DND-41 (cell line): ENCODE measurements at regions not wholly inside any gene's neighbourhood (a gene's known extent, or its start where the extent isn't known, plus 50 kb on each side); places are given as distances from the start of the nearest gene placed in this dataset.

ENCODE experiments used
- ATAC-seq: fragments of 200-7000 bp; cut with Tn5 transposase; 3 replicates; pipeline ENCODE4 v1.9.1; 2021; ENCODE audit warnings: low read depth; ENCODE audit not compliant: insufficient read depth
- DNase-seq: peaks from one replicate; pipeline ENCODE4 v3.0.0-alpha.2; 2020
- H2AFZ ChIP-seq: 2 replicates; pipeline ENCODE4 v1.6.0; 2012; ENCODE audit warnings: low read depth, low read length
- H3K27ac ChIP-seq: 2 replicates; pipeline ENCODE4 v1.5.1; 2012; ENCODE audit warnings: low read length, inconsistent platforms
- H3K27me3 ChIP-seq: fragments of 200-600 bp; sonication (generic); 2 replicates; pipeline ENCODE4 v1.6.0; 2012; ENCODE audit warnings: low read length, mild to moderate bottlenecking, inconsistent platforms; ENCODE audit not compliant: insufficient read depth, poor library complexity
- H3K36me3 ChIP-seq: 2 replicates; pipeline ENCODE4 v1.5.1; 2012; ENCODE audit warnings: low read length, inconsistent platforms; ENCODE audit not compliant: insufficient read depth
- H3K4me1 ChIP-seq: 2 replicates; pipeline ENCODE4 v1.5.1; 2012; ENCODE audit warnings: mild to moderate bottlenecking, low read length; ENCODE audit not compliant: insufficient read depth
- H3K4me2 ChIP-seq: 2 replicates; pipeline ENCODE4 v1.6.0; 2012; ENCODE audit warnings: mild to moderate bottlenecking, moderate library complexity, low read length, inconsistent platforms; ENCODE audit not compliant: insufficient read depth
- H3K4me3 ChIP-seq, 2 experiments: fragments of 200-600 bp in 1 of 2; shearing (Covaris generic) in 1 of 2; 2 replicates each; pipeline ENCODE4 v1.5.1; 2012 to 2016; ENCODE audit warnings: inconsistent platforms in 2 of 2, low read length in 2 of 2, mild to moderate bottlenecking in 2 of 2, low read depth in 1 of 2, moderate library complexity in 1 of 2
- H3K79me2 ChIP-seq: 2 replicates; pipeline ENCODE4 v1.6.0; 2012; ENCODE audit warnings: low read length, inconsistent platforms; ENCODE audit not compliant: insufficient read depth
- H3K9ac ChIP-seq: 2 replicates; pipeline ENCODE4 v1.6.0; 2012; ENCODE audit warnings: low read depth, mild to moderate bottlenecking, inconsistent platforms, low read length, moderate library complexity
- H3K9me3 ChIP-seq: 2 replicates; pipeline ENCODE4 v1.5.1; 2012; ENCODE audit warnings: low read length, moderate library complexity, mild to moderate bottlenecking, inconsistent platforms; ENCODE audit not compliant: insufficient read depth, severe bottlenecking
- H4K20me1 ChIP-seq: 2 replicates; pipeline ENCODE4 v1.6.0; 2012; ENCODE audit warnings: low read length; ENCODE audit not compliant: insufficient read depth
- EZH2 ChIP-seq: IDR thresholded peaks from 3 replicates; pipeline ENCODE4 v1.6.1; 2012; ENCODE audit warnings: borderline replicate concordance, low read depth, mild to moderate bottlenecking, moderate library complexity, low read length, inconsistent platforms; ENCODE audit not compliant: severe bottlenecking
- TF ChIP-seq, protein P1 (sequence below): IDR thresholded peaks from 2 replicates; pipeline ENCODE4 v1.5.1; 2012; ENCODE audit warnings: borderline replicate concordance, low read length, moderate library complexity, mild to moderate bottlenecking; ENCODE audit not compliant: poor library complexity, severe bottlenecking; ENCODE audit errors: extremely low read depth

DNA sequence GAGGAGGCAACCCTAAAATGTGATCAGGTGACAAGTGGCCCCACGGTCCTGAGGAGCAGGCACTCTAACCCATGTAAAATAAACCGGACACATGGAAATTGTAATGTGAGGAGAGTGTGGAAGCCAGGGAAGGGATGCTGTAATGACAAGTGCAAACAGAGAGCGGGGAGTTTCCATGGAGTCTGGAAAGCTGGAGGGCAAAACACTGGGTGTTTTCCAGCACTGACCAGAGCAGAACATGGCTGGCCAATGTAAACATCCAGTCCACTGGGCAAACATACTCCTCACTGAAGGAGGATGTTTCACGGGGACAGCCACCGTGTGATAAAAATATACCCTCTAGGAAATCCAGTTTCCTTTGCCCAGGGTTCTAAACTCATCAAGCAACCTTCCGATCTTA is 219.0 kb upstream of the JARID2 start:
- Histone ChIP-seq H4K20me1 (no peaks in the 10 kb centered on the region), H3K27ac (no peak overlapping the region), H3K4me1 (no peaks in the 10 kb centered on the region), H3K4me2 (no peak overlapping the region), H3K4me3 (no peak overlapping the region), H3K79me2 (no peaks in the 10 kb centered on the region), H3K36me3 (no peaks in the 10 kb centered on the region), H3K27me3 (no peaks in the 10 kb centered on the region), H2AFZ (no peak overlapping the region), H3K9ac (no peak overlapping the region), H3K9me3 (no peaks in the 10 kb centered on the region)
- ATAC-seq (no peak), DNase-seq (no peak)
- TF ChIP-seq EZH2, result no peak
- TF ChIP-seq, protein P1, sequence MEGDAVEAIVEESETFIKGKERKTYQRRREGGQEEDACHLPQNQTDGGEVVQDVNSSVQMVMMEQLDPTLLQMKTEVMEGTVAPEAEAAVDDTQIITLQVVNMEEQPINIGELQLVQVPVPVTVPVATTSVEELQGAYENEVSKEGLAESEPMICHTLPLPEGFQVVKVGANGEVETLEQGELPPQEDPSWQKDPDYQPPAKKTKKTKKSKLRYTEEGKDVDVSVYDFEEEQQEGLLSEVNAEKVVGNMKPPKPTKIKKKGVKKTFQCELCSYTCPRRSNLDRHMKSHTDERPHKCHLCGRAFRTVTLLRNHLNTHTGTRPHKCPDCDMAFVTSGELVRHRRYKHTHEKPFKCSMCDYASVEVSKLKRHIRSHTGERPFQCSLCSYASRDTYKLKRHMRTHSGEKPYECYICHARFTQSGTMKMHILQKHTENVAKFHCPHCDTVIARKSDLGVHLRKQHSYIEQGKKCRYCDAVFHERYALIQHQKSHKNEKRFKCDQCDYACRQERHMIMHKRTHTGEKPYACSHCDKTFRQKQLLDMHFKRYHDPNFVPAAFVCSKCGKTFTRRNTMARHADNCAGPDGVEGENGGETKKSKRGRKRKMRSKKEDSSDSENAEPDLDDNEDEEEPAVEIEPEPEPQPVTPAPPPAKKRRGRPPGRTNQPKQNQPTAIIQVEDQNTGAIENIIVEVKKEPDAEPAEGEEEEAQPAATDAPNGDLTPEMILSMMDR, result no peak

DNA sequence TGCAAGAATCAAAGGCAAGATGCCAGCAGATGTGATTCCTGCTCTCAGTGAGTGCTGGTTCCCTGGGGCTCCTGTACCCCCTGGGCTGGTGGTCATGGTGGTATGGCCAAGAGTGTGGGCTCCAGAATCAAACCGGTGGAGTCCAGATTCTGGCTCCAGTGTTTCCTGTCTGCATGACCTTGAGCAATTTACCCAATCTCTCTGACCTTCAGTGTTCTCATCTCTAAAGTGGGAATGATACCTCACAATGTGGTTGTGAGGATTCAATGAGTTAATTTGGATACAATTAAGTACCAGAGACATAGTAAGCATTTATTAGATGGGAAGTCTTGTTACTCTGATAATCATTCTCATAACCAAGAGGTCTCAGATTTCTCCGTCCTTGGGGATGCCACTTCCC is 218.4 kb upstream of the JARID2 start:
- no peak overlapping the region for H3K4me3 ChIP-seq
- no peak overlapping the region for H3K4me2 ChIP-seq
- H3K9ac ChIP-seq, result no peak overlapping the region
- H3K27ac ChIP-seq, result no peak overlapping the region
- ATAC-seq (no peak), DNase-seq (no peak)
- TF ChIP-seq EZH2, result no peak
- TF ChIP-seq, protein P1, result no peak
- H3K27me3 ChIP-seq, result no peaks in the 10 kb centered on the region
- no peaks in the 10 kb centered on the region for H3K4me1 ChIP-seq
- H4K20me1 ChIP-seq, result no peaks in the 10 kb centered on the region
- no peaks in the 10 kb centered on the region for H3K79me2 ChIP-seq
- H2AFZ ChIP-seq, result no peak overlapping the region
- H3K36me3 ChIP-seq, result no peaks in the 10 kb centered on the region
- no peaks in the 10 kb centered on the region for H3K9me3 ChIP-seq

DNA sequence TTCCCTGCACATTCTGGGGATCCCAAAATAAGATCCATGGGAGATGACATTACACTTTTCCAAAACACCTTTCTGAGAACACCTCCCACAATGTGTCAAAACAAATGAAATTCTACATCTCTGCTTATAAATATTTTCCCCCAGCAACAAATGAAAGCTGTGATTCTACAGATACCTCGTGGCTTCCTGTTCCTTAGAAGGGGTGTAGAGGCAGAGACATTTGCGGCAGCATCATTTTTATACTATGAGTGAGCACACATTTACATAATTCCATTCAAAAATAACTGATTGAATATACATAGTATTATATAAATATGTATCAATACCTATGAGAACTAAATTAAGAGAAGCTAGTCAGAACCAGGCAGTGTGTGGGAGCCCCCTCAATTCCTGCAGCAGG is 213.9 kb upstream of the JARID2 start:
- H3K79me2 ChIP-seq, result no peaks in the 10 kb centered on the region
- no peak for ATAC-seq
- no peaks in the 10 kb centered on the region for H3K4me1 ChIP-seq
- TF ChIP-seq, protein P1, result no peak
- TF ChIP-seq EZH2, result no peak
- no peaks in the 10 kb centered on the region for H3K36me3 ChIP-seq
- no peaks in the 10 kb centered on the region for H4K20me1 ChIP-seq
- H2AFZ ChIP-seq, result no peak overlapping the region
- no peak overlapping the region for H3K4me3 ChIP-seq
- DNase-seq, result no peak
- no peaks in the 10 kb centered on the region for H3K27me3 ChIP-seq
- no peaks in the 10 kb centered on the region for H3K9me3 ChIP-seq
- H3K27ac ChIP-seq, result no peak overlapping the region
- no peak overlapping the region for H3K9ac ChIP-seq
- H3K4me2 ChIP-seq, result no peak overlapping the region

DNA sequence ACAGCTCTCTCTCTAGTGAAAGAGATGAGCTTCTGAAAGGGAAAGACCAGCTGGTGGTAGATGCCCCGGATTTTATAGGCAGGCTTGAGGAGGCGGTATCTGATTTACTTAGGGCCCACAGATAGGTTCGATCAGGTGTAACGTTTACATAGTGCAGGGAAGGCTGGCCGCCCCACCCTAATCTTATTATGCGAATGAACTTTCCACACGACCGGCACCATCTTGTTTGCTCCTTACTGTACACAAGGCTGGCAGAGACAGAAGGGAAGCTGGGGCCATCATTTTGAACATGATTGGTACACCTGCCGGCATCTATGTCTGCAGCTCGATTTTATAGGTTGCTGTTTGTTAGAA is 212.0 kb upstream of the JARID2 start:
- TF ChIP-seq, protein P1, result no peak
- no peak for TF ChIP-seq EZH2
- no peaks in the 10 kb centered on the region for H3K9me3 ChIP-seq
- no peak overlapping the region for H3K27ac ChIP-seq
- no peak overlapping the region for H3K9ac ChIP-seq
- ATAC-seq (no peak), DNase-seq (no peak)
- H3K4me1 ChIP-seq, result no peaks in the 10 kb centered on the region
- H2AFZ ChIP-seq, result no peak overlapping the region
- H3K4me3 ChIP-seq, result no peak overlapping the region
- no peaks in the 10 kb centered on the region for H3K36me3 ChIP-seq
- H3K4me2 ChIP-seq, result no peak overlapping the region
- no peaks in the 10 kb centered on the region for H3K79me2 ChIP-seq
- H3K27me3 ChIP-seq, result no peaks in the 10 kb centered on the region
- no peaks in the 10 kb centered on the region for H4K20me1 ChIP-seq
